Immature natural killer cell (primary cell): ENCODE measurements at regions not wholly inside any gene's neighbourhood (a gene's known extent, or its start where the extent isn't known, plus 50 kb on each side); places are given as distances from the start of the nearest gene placed in this dataset.
"Not testable (repeated sequence)": the region's sequence is repeated elsewhere in the genome, so short reads cannot be mapped to it uniquely, and the experiment has no call there.

Experiments
- DNase-seq, 3 donors: peaks; one replicate each; pipeline ENCODE4 v3.0.0; 2022; ENCODE audit warnings: mixed read lengths in 1 of 3
- H3K27ac Mint-ChIP-seq, 6 donors: one replicate each; pipeline ENCODE4 v1.8.0; 2020; ENCODE audit warnings: mixed read lengths in 6 of 6, mild to moderate bottlenecking in 5 of 6, inconsistent platforms in 4 of 6, moderate library complexity in 3 of 6
- H3K27me3 Mint-ChIP-seq, 3 donors: one replicate each; pipeline ENCODE4 v1.8.0; 2020 to 2021; ENCODE audit warnings: low read depth in 3 of 3, mild to moderate bottlenecking in 3 of 3, mixed read lengths in 3 of 3, moderate library complexity in 3 of 3, inconsistent platforms in 1 of 3
- H3K36me3 Mint-ChIP-seq, 3 donors: one replicate each; pipeline ENCODE4 v1.8.0; 2020; ENCODE audit warnings: mixed read lengths in 3 of 3, inconsistent platforms in 2 of 3, mild to moderate bottlenecking in 2 of 3
- H3K4me1 Mint-ChIP-seq, 2 donors: one replicate each; pipeline ENCODE4 v1.8.0; 2020; ENCODE audit warnings: inconsistent platforms in 2 of 2, mild to moderate bottlenecking in 2 of 2, mixed read lengths in 2 of 2, moderate library complexity in 1 of 2
- H3K4me3 Mint-ChIP-seq, 5 donors: one replicate each; pipeline ENCODE4 v1.8.0; 2020; ENCODE audit warnings: mild to moderate bottlenecking in 5 of 5, mixed read lengths in 5 of 5, inconsistent platforms in 3 of 5, moderate library complexity in 3 of 5
- H3K9me3 Mint-ChIP-seq, 6 donors: one replicate each; pipeline ENCODE4 v1.8.0; 2020; ENCODE audit warnings: mild to moderate bottlenecking in 6 of 6, mixed read lengths in 6 of 6, inconsistent platforms in 4 of 6, moderate library complexity in 3 of 6

- Mint-ChIP-seq H3K4me3 (no peak overlapping the region), H3K36me3 (no peaks in the 10 kb centered on the region), H3K4me1 (no peaks in the 10 kb centered on the region)
Observed at GRCh38 chr20:55437798-55438415, 567.4 kb downstream of the CBLN4 start.

GRCh38 chr20:55424968-55425367 is 580.4 kb downstream of the CBLN4 start:
- no peak for DNase-seq
- Mint-ChIP-seq H3K27me3 (no peaks in the 10 kb centered on the region), H3K4me1 (no peaks in the 10 kb centered on the region), H3K4me3 (no peak overlapping the region), H3K27ac (no peak overlapping the region), H3K36me3 (no peaks in the 10 kb centered on the region), H3K9me3 (peaks cover 1 to 31% (median 6%) of the 10 kb centered on the region in 6 donors)

More at GRCh38 chr20:55437798-55438415, 567.4 kb downstream of the CBLN4 start:
- Mint-ChIP-seq H3K27ac (no peak overlapping the region), H3K9me3 (peaks cover 0 to 14% (median 3%) of the 10 kb centered on the region in 6 donors), H3K27me3 (peaks cover 0 to 3% (median 2%) of the 10 kb centered on the region in 3 donors)
- no peak for DNase-seq

DNA sequence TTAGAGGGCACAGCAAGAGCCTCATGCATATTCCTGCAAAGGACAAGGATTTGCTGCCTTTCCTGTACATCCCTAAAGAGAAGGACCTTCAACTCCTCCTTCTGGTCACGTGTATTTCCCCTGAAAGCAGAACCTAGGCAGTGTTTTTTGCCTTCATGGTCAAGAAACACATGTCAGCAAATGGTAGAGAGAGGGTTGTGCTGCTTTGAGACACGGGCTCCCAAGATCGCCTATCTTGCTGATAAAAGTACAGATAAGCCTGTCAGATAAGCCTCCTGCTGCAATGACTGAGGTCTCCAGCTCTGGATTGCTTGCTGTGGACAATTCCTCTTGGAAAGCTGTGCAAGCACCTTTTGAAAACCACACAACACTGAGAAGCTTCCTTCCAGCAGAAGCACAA is 580.8 kb downstream of the CBLN4 start:
- Mint-ChIP-seq H3K4me1 (no peaks in the 10 kb centered on the region), H3K27me3 (no peaks in the 10 kb centered on the region), H3K27ac (no peak overlapping the region), H3K36me3 (no peaks in the 10 kb centered on the region), H3K4me3 (no peak overlapping the region), H3K9me3 (peaks cover 1 to 31% (median 7%) of the 10 kb centered on the region in 6 donors)
- no peak for DNase-seq

DNA sequence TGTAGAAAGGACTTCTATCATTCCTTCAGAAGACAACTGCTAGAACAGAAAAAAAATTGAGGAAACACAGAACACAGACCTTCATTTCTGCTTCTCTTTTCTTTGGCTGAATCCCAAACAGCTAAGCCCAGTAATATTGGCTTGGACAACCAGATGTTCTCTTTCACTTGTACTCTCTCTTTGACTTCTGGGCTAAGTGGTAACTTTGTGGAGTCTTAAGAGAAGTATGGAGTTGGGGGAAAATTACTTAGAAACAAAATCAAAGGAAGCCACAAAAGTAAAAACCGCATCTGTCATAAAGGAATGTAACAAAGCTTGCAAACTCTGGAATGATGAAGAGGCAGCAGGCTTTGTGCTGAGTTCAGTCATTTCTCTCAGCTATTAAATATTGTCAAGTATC is 587.5 kb downstream of the CBLN4 start:
- Mint-ChIP-seq H3K4me1 (no peaks in the 10 kb centered on the region), H3K27ac (no peak overlapping the region), H3K4me3 (no peak overlapping the region), H3K27me3 (no peaks in the 10 kb centered on the region), H3K9me3 (peaks cover 2 to 14% (median 5%) of the 10 kb centered on the region in 6 donors), H3K36me3 (no peaks in the 10 kb centered on the region)
- DNase-seq: no peak

DNA sequence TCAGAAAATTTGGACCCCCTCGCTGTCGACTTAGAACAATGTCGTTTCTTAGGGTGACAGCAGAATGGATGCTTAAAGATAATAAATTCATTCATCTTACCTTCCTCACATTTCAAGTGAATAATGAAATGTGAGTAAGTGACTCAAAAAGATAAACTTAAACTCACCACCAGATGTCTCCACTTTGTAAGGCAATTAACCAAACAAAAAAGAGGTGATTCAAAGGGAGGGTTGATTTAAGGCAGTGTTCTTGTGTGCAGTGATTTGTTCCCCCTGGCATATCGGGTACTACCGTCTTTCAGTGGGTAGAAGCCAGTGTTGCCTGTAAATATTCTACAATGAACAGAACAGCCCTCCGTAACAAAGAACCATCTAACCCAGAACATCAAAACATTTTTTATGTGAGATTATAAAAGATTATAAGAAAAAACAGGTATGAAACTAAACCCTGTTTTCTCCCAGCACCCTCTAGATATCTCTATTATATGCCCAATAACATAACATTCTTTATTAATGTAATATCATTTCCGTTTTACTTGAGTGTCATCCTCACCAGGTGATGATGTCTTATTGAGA is 589.7 kb downstream of the CBLN4 start:
- H3K27me3 Mint-ChIP-seq: no peaks in the 10 kb centered on the region
- H3K27ac Mint-ChIP-seq: no peak overlapping the region
- peaks cover 3 to 18% (median 4%) of the 10 kb centered on the region in 6 donors for H3K9me3 Mint-ChIP-seq
- H3K4me3 Mint-ChIP-seq: no peak overlapping the region
- DNase-seq: no peak
- no peaks in the 10 kb centered on the region for H3K36me3 Mint-ChIP-seq
- no peaks in the 10 kb centered on the region for H3K4me1 Mint-ChIP-seq

DNA sequence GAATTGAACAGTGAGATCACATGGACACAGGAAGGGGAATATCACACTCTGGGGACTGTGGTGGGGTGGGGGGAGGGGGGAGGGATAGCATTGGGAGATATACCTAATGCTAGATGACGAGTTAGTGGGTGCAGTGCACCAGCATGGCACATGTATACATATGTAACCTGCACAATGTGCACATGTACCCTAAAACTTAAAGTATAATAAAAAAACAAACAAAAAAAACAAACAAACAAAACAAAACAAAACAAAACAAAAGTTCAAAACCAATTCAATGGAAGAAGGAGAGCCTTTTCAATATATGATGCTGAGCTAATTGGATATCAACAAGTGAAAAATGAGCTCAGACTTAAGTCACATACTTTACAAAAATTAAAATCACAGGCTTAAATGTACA is 592.8 kb downstream of the CBLN4 start:
- H3K4me3 Mint-ChIP-seq, H3K4me1 Mint-ChIP-seq: not testable (repeated sequence)

DNA sequence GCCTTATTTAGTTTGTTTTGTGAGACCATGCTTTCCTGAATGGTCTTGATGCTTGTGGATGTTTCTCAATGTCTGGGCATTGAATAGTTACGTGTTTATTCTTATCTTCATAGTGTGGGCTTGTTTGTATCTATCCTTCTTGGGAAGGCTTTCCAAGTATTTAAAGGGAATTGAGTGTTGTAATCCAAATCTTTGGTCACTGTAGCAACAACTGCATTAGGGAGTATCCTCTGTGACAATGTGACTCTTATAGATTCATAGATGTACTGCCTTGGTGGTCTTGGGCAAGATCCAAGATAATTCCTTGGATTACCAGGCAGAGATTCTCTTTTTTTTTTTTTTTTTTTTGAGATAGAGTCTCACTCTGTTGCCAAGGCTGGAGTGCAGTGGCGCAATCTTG is 598.4 kb downstream of the CBLN4 start:
- Mint-ChIP-seq H3K9me3 (peaks cover 0 to 38% (median 8%) of the 10 kb centered on the region in 6 donors), H3K36me3 (no peaks in the 10 kb centered on the region), H3K27ac (no peak overlapping the region), H3K4me1 (no peaks in the 10 kb centered on the region), H3K27me3 (peaks cover 0 to 2% (median 0%) of the 10 kb centered on the region in 3 donors), H3K4me3 (no peak overlapping the region)
- no peak for DNase-seq

More for the DNA sequence above, 592.8 kb downstream of the CBLN4 start:
- not testable (repeated sequence) for H3K36me3 Mint-ChIP-seq, H3K27me3 Mint-ChIP-seq, H3K27ac Mint-ChIP-seq, DNase-seq
- H3K9me3 Mint-ChIP-seq: peaks cover 2 to 35% (median 4%) of the 10 kb centered on the region in 6 donors

GRCh38 chr20:55394592-55394991 is 610.7 kb downstream of the CBLN4 start:
- no peak overlapping the region for H3K27ac Mint-ChIP-seq
- H3K4me1 Mint-ChIP-seq: no peaks in the 10 kb centered on the region
- peaks cover 2 to 39% (median 10%) of the 10 kb centered on the region in 6 donors for H3K9me3 Mint-ChIP-seq
- DNase-seq: no peak
- peaks cover 0 to 4% (median 0%) of the 10 kb centered on the region in 3 donors for H3K36me3 Mint-ChIP-seq
- H3K4me3 Mint-ChIP-seq: no peak overlapping the region
- H3K27me3 Mint-ChIP-seq: peaks cover 0 to 1% (median 0%) of the 10 kb centered on the region in 3 donors

DNA sequence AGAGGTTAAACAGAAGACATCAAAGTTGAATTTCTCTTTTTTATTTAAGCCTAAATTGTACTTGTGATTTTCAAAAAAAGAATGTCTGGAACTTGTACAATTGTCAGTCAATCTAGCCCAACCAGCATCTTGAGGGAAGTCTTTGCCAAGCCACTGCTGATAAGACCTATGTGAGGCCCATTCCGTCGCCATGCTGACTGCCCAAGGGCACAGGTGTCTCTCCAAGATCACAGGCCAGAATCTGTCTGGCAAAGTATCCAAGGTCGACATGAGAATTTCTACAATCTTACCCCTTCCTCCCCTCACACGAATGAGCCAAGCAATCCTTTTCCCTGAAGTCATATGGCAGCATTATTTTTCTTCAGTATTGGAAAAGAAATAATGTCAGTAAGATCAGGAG is 614.5 kb downstream of the CBLN4 start:
- H3K9me3 Mint-ChIP-seq: peaks cover 5 to 27% (median 14%) of the 10 kb centered on the region in 6 donors
- no peak overlapping the region for H3K4me3 Mint-ChIP-seq
- peaks cover 0 to 1% (median 0%) of the 10 kb centered on the region in 3 donors for H3K27me3 Mint-ChIP-seq
- H3K36me3 Mint-ChIP-seq: peaks cover 0 to 4% (median 0%) of the 10 kb centered on the region in 3 donors
- DNase-seq: no peak
- H3K4me1 Mint-ChIP-seq: no peaks in the 10 kb centered on the region
- H3K27ac Mint-ChIP-seq: no peak overlapping the region

DNA sequence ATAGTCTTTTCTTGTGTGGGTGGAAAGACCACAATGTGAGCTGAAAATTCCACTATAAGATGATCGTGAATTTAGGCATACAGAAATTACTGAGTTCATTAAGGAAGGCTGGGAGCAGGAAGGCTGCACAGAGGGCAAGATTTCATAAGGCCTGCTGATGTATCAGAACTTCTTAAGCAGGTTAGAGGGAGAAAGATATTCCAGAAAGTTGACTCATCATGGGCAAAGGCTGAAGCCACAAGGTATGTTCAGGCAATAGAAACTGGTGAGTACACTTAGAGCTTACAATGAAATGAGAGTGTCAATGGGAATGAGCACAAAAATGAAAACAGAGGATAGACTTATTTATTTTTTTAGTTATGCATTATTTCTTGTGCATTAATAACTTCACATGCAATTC is 618.6 kb downstream of the CBLN4 start:
- no peak for DNase-seq
- peaks cover 0 to 1% (median 0%) of the 10 kb centered on the region in 3 donors for H3K27me3 Mint-ChIP-seq
- peaks cover 0 to 5% (median 0%) of the 10 kb centered on the region in 3 donors for H3K36me3 Mint-ChIP-seq
- no peak overlapping the region for H3K27ac Mint-ChIP-seq
- H3K4me1 Mint-ChIP-seq: no peaks in the 10 kb centered on the region
- peaks cover 8 to 31% (median 15%) of the 10 kb centered on the region in 6 donors for H3K9me3 Mint-ChIP-seq
- no peak overlapping the region for H3K4me3 Mint-ChIP-seq

GRCh38 chr20:55375920-55376319 is 629.4 kb downstream of the CBLN4 start:
- no peak overlapping the region for H3K4me3 Mint-ChIP-seq
- peaks cover 3 to 38% (median 6%) of the 10 kb centered on the region in 6 donors for H3K9me3 Mint-ChIP-seq
- H3K27ac Mint-ChIP-seq: no peak overlapping the region
- no peak for DNase-seq
- no peaks in the 10 kb centered on the region for H3K36me3 Mint-ChIP-seq
- no peaks in the 10 kb centered on the region for H3K4me1 Mint-ChIP-seq
- peaks cover 0 to 2% (median 0%) of the 10 kb centered on the region in 3 donors for H3K27me3 Mint-ChIP-seq

GRCh38 chr20:55365745-55366144 is 639.6 kb downstream of the CBLN4 start:
- DNase-seq: no peak
- H3K36me3 Mint-ChIP-seq: peaks cover 0 to 4% (median 0%) of the 10 kb centered on the region in 3 donors
- peaks cover 0 to 5% (median 5%) of the 10 kb centered on the region in 3 donors for H3K27me3 Mint-ChIP-seq
- no peak overlapping the region for H3K4me3 Mint-ChIP-seq
- no peaks in the 10 kb centered on the region for H3K4me1 Mint-ChIP-seq
- H3K27ac Mint-ChIP-seq: no peak overlapping the region
- peaks cover 0 to 32% (median 3%) of the 10 kb centered on the region in 6 donors for H3K9me3 Mint-ChIP-seq

DNA sequence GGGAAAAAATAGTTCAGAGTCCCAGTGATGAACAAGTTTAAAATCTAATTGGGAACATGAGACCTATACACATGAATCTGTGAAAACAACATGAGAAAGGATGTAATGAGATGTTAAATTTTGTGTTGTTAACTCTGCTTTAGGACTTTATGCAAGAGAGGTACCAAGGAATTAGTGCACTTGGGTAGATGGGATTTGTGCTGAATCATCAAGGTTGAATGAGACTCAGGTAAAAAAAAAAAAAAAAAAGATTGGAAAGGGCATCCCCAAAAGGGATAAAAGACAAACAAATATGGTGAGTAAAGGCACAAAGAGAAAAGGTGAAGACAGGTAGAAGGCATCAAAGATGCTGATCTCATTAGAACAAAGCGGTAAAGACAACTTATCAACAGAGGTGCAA is 644.4 kb downstream of the CBLN4 start:
- no peak for DNase-seq
- Mint-ChIP-seq H3K9me3 (peaks cover 0 to 31% (median 6%) of the 10 kb centered on the region in 6 donors), H3K27ac (no peak overlapping the region), H3K36me3 (peaks cover 0 to 4% (median 0%) of the 10 kb centered on the region in 3 donors), H3K4me1 (no peaks in the 10 kb centered on the region), H3K27me3 (peaks cover 0 to 5% (median 5%) of the 10 kb centered on the region in 3 donors), H3K4me3 (no peak overlapping the region)

DNA sequence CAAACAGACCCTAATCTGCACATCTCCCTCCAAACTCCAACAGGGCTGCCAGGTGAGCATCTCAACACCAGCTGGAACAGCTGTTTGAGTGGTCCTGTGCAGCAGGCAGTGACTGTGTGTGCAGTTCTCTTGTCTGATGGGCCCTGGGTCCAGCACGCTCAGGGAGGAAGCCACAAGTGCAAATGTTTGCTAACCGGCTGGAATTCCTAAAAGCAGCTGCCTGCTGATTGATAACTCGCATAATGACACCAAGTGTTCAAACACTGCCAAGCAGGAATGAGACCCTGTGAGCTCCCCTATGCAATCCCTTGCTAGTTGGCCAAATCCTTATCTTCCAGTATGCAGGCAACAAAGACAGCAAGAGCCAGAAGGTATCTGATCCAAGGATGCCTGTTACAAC is 650.6 kb downstream of the CBLN4 start:
- no peak for DNase-seq
- Mint-ChIP-seq H3K4me3 (no peak overlapping the region), H3K36me3 (no peaks in the 10 kb centered on the region), H3K27me3 (peaks cover 0 to 4% (median 2%) of the 10 kb centered on the region in 3 donors), H3K9me3 (peaks cover 3 to 47% (median 13%) of the 10 kb centered on the region in 6 donors), H3K4me1 (no peaks in the 10 kb centered on the region), H3K27ac (no peak overlapping the region)
